Brain microvascular endothelial cell (primary cell): ENCODE measurements at regions not wholly inside any gene's neighbourhood (a gene's known extent, or its start where the extent isn't known, plus 50 kb on each side); places are given as distances from the start of the nearest gene placed in this dataset.

Experiments used
- DNase-seq: peaks from one replicate; pipeline ENCODE4 v3.0.0-alpha.2; 2020
- H3K27ac ChIP-seq: fragments of 250-450 bp; sonication (Bioruptor Pico); 2 replicates; pipeline ENCODE4 v1.5.1; 2020; ENCODE audit warnings: mild to moderate bottlenecking, moderate library complexity
- H3K27me3 ChIP-seq: fragments of 250-450 bp; sonication (Bioruptor Pico); replicated peaks from 2 replicates; pipeline ENCODE4 v1.5.1; 2020; ENCODE audit warnings: mild to moderate bottlenecking
- H3K36me3 ChIP-seq: fragments of 250-450 bp; sonication (Bioruptor Pico); replicated peaks from 2 replicates; pipeline ENCODE4 v1.5.1; 2020; ENCODE audit warnings: mild to moderate bottlenecking
- H3K4me3 ChIP-seq: 2 replicates; pipeline ENCODE4 v1.5.1; 2011; ENCODE audit warnings: low read depth, mild to moderate bottlenecking, control low read depth, low read length, moderate library complexity
- CTCF ChIP-seq: IDR thresholded peaks from 2 replicates; pipeline ENCODE4 v1.5.1; 2011; ENCODE audit warnings: low read depth, mild to moderate bottlenecking, moderate library complexity, low read length, control low read depth, inconsistent platforms; ENCODE audit errors: missing control alignments
- in situ Hi-C: cut with HindIII; loops from 2 replicates; pipeline ENCODE4 v1.10.0; 2017; ENCODE audit warnings: low sequenced_read_pairs, low pct_ligation_motif_present

- in situ Hi-C loops, result no loop called here
- DNase-seq, result no peak
- no peak overlapping the region for H3K4me3 ChIP-seq
- no peak for TF ChIP-seq CTCF
- no peaks in the 10 kb centered on the region for H3K27me3 ChIP-seq
- no peaks in the 10 kb centered on the region for H3K36me3 ChIP-seq
- no peak overlapping the region for H3K27ac ChIP-seq
Measured at GRCh38 chr14:84006643-84007155, 1523.2 kb upstream of the FLRT2 start.

GRCh38 chr14:84013424-84013823 is 1516.5 kb upstream of the FLRT2 start:
- Histone ChIP-seq H3K36me3 (no peaks in the 10 kb centered on the region), H3K27ac (no peak overlapping the region), H3K4me3 (no peak overlapping the region), H3K27me3 (no peaks in the 10 kb centered on the region)
- in situ Hi-C loops, result no loop called here
- TF ChIP-seq CTCF, result no peak
- no peak for DNase-seq

- no peak for DNase-seq
- Histone ChIP-seq H3K27me3 (no peaks in the 10 kb centered on the region), H3K36me3 (no peaks in the 10 kb centered on the region), H3K27ac (no peak overlapping the region), H3K4me3 (no peak overlapping the region)
- no peak for TF ChIP-seq CTCF
- in situ Hi-C loops, result no loop called here
Measured at GRCh38 chr14:84017495-84017894, 1512.4 kb upstream of the FLRT2 start.

GRCh38 chr14:84021433-84021832 is 1508.5 kb upstream of the FLRT2 start:
- no peaks in the 10 kb centered on the region for H3K27me3 ChIP-seq
- TF ChIP-seq CTCF, result no peak
- no peaks in the 10 kb centered on the region for H3K36me3 ChIP-seq
- in situ Hi-C loops, result no loop called here
- no peak for DNase-seq
- H3K4me3 ChIP-seq, result no peak overlapping the region
- H3K27ac ChIP-seq, result no peak overlapping the region

- Histone ChIP-seq H3K4me3 (no peak overlapping the region), H3K27ac (no peak overlapping the region), H3K36me3 (no peaks in the 10 kb centered on the region), H3K27me3 (no peaks in the 10 kb centered on the region)
- TF ChIP-seq CTCF, result no peak
- DNase-seq, result no peak
- in situ Hi-C loops, result no loop called here
Measured at GRCh38 chr14:84024231-84024820, 1505.6 kb upstream of the FLRT2 start.
